ENCODE measurements at regions not wholly inside any gene's neighbourhood (a gene's known extent, or its start where the extent isn't known, plus 50 kb on each side); places are given as distances from the start of the nearest gene placed in this dataset.

DNA sequence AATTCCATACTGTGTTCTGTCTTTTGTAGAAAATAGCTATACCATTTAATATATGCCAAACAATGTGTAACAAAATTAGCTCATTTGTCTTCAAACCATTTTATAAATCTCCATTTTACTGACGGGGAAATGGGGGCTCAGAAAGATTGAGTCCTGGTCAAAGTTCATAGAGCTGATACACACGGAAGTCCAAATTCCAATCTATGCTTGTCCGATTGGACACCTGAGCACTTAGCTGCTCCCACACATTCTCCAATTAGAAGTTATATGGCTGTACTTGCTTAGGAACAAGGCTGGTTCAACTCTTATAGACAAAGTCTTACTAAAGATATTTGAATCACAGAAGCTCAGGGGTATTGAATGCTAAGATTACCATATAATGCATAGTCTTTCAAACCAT is 185.2 kb downstream of the ANKRD50 start:
- POLR2A ChIA-PET, result no interaction called here

More for the DNA sequence above, 185.2 kb downstream of the ANKRD50 start:
- Mint-ChIP-seq H3K4me3 (no peak overlapping the region), H3K4me1 (peaks cover 29% of the 10 kb centered on the region), H3K27me3 (ENCODE audit: low read depth) (no peaks in the 10 kb centered on the region), H3K36me3 (no peaks in the 10 kb centered on the region), H3K9me3 (no peaks in the 10 kb centered on the region), H3K27ac (no peak overlapping the region)
- no peak for DNase-seq (ENCODE audit: low spot score)
- no peak for ATAC-seq
- no peak for TF ChIP-seq ZBTB43 (CRISPR knock-in tag; IDR thresholded peaks at IDR 0.05)
- no peak for TF ChIP-seq ELF4 (CRISPR knock-in tag; IDR thresholded peaks at IDR 0.05; ENCODE audit: low read depth)
- TF ChIP-seq CTCF (IDR thresholded peaks at IDR 0.05), result no peak
- TF ChIP-seq NFYB (CRISPR knock-in tag; conservative IDR thresholded peaks at IDR 0.05; ENCODE audit: low read depth), result no peak
- TF ChIP-seq ATF1 (CRISPR knock-in tag; IDR thresholded peaks at IDR 0.05), result no peak
- no peak for TF ChIP-seq ZNF121 (CRISPR knock-in tag; IDR thresholded peaks at IDR 0.05)
- TF ChIP-seq HMGA2 (CRISPR knock-in tag; IDR thresholded peaks at IDR 0.05), result no peak
- no peak for TF ChIP-seq NFATC4 (CRISPR knock-in tag; IDR thresholded peaks at IDR 0.05)
- no peak for TF ChIP-seq KAT7 (CRISPR knock-in tag; IDR thresholded peaks at IDR 0.05; ENCODE audit: borderline replicate concordance)
- TF ChIP-seq ZNF219 (CRISPR knock-in tag; IDR thresholded peaks at IDR 0.05; ENCODE audit: borderline replicate concordance), result no peak
- no peak for TF ChIP-seq NR2C2 (CRISPR knock-in tag; IDR thresholded peaks at IDR 0.05)
- no peak for TF ChIP-seq AR (CRISPR knock-in tag; IDR thresholded peaks at IDR 0.05)
- no peak for TF ChIP-seq ZNF425 (CRISPR knock-in tag; conservative IDR thresholded peaks at IDR 0.05)
- TF ChIP-seq, protein P1, sequence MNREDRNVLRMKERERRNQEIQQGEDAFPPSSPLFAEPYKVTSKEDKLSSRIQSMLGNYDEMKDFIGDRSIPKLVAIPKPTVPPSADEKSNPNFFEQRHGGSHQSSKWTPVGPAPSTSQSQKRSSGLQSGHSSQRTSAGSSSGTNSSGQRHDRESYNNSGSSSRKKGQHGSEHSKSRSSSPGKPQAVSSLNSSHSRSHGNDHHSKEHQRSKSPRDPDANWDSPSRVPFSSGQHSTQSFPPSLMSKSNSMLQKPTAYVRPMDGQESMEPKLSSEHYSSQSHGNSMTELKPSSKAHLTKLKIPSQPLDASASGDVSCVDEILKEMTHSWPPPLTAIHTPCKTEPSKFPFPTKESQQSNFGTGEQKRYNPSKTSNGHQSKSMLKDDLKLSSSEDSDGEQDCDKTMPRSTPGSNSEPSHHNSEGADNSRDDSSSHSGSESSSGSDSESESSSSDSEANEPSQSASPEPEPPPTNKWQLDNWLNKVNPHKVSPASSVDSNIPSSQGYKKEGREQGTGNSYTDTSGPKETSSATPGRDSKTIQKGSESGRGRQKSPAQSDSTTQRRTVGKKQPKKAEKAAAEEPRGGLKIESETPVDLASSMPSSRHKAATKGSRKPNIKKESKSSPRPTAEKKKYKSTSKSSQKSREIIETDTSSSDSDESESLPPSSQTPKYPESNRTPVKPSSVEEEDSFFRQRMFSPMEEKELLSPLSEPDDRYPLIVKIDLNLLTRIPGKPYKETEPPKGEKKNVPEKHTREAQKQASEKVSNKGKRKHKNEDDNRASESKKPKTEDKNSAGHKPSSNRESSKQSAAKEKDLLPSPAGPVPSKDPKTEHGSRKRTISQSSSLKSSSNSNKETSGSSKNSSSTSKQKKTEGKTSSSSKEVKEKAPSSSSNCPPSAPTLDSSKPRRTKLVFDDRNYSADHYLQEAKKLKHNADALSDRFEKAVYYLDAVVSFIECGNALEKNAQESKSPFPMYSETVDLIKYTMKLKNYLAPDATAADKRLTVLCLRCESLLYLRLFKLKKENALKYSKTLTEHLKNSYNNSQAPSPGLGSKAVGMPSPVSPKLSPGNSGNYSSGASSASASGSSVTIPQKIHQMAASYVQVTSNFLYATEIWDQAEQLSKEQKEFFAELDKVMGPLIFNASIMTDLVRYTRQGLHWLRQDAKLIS (CRISPR knock-in tag; IDR thresholded peaks at IDR 0.05; ENCODE audit: borderline replicate concordance), result no peak
- no peak for TF ChIP-seq FOXK1 (CRISPR knock-in tag; IDR thresholded peaks at IDR 0.05)
- TF ChIP-seq JAZF1 (CRISPR knock-in tag; IDR thresholded peaks at IDR 0.05), result no peak
- TF ChIP-seq, protein P2, sequence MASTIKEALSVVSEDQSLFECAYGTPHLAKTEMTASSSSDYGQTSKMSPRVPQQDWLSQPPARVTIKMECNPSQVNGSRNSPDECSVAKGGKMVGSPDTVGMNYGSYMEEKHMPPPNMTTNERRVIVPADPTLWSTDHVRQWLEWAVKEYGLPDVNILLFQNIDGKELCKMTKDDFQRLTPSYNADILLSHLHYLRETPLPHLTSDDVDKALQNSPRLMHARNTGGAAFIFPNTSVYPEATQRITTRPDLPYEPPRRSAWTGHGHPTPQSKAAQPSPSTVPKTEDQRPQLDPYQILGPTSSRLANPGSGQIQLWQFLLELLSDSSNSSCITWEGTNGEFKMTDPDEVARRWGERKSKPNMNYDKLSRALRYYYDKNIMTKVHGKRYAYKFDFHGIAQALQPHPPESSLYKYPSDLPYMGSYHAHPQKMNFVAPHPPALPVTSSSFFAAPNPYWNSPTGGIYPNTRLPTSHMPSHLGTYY (CRISPR knock-in tag; IDR thresholded peaks at IDR 0.05), result no peak
- CTCF ChIA-PET, result no interaction called here

Data from WTC11 (cell line).